ENCODE measurements at regions not wholly inside any gene's neighbourhood (a gene's known extent, or its start where the extent isn't known, plus 50 kb on each side); places are given as distances from the start of the nearest gene placed in this dataset.
"Not testable (repeated sequence)": the region's sequence is repeated elsewhere in the genome, so short reads cannot be mapped to it uniquely, and the experiment has no call there.

GRCh38 chr15:87562203-87562602, 694.3 kb downstream of the NTRK3 start:
- FAIRE-seq: no peak
- DNase-seq (ENCODE audit: low spot score in 2 of 2): no peak

GRCh38 chr15:87561641-87562040, 694.9 kb downstream of the NTRK3 start:
- FAIRE-seq (no peak), DNase-seq (ENCODE audit: low spot score in 2 of 2) (no peak)

GRCh38 chr15:87557881-87558280, 698.7 kb downstream of the NTRK3 start:
- DNase-seq (ENCODE audit: low spot score in 2 of 2) (no peak), FAIRE-seq (no peak)

GRCh38 chr15:87556886-87557285, 699.7 kb downstream of the NTRK3 start:
- no peak for DNase-seq (ENCODE audit: low spot score in 2 of 2)
- no peak for FAIRE-seq

GRCh38 chr15:87549860-87550259, 706.7 kb downstream of the NTRK3 start:
- FAIRE-seq: no peak
- no peak for DNase-seq (ENCODE audit: low spot score in 2 of 2)

- no peak for FAIRE-seq
- DNase-seq (ENCODE audit: low spot score in 2 of 2): no peak
Measured at GRCh38 chr15:87549296-87549695, 707.2 kb downstream of the NTRK3 start.

- not testable (repeated sequence) for FAIRE-seq; DNase-seq (ENCODE audit: low spot score in 2 of 2)
Measured at GRCh38 chr15:87548590-87548989, 707.9 kb downstream of the NTRK3 start.

GRCh38 chr15:87547470-87548181, 708.9 kb downstream of the NTRK3 start:
- FAIRE-seq (no peak), DNase-seq (ENCODE audit: low spot score in 2 of 2) (no peak)

GRCh38 chr15:87538327-87538834, 718.2 kb downstream of the NTRK3 start:
- DNase-seq (ENCODE audit: low spot score in 2 of 2) (no peak), FAIRE-seq (no peak)

- DNase-seq (ENCODE audit: low spot score in 2 of 2) (no peak), FAIRE-seq (no peak)
Measured at GRCh38 chr15:87537295-87537694, 719.2 kb downstream of the NTRK3 start.

GRCh38 chr15:87533637-87534036, 722.9 kb downstream of the NTRK3 start:
- not testable (repeated sequence) for DNase-seq (ENCODE audit: low spot score in 2 of 2); FAIRE-seq

GRCh38 chr15:87528873-87529272, 727.7 kb downstream of the NTRK3 start:
- no peak for DNase-seq (ENCODE audit: low spot score in 2 of 2)
- no peak for FAIRE-seq

- no peak for FAIRE-seq
- DNase-seq (ENCODE audit: low spot score in 2 of 2): no peak
Measured at GRCh38 chr15:87527875-87528274, 728.7 kb downstream of the NTRK3 start.

GRCh38 chr15:87527416-87527815, 729.1 kb downstream of the NTRK3 start:
- DNase-seq (ENCODE audit: low spot score in 2 of 2) (no peak), FAIRE-seq (no peak)

GRCh38 chr15:87523516-87523915, 733.0 kb downstream of the NTRK3 start:
- DNase-seq (ENCODE audit: low spot score in 2 of 2) (no peak), FAIRE-seq (no peak)

- DNase-seq (ENCODE audit: low spot score in 2 of 2) (no peak), FAIRE-seq (no peak)
Measured at GRCh38 chr15:87522997-87523396, 733.5 kb downstream of the NTRK3 start.

GRCh38 chr15:87518957-87519356, 737.6 kb downstream of the NTRK3 start:
- DNase-seq (ENCODE audit: low spot score in 2 of 2) (no peak), FAIRE-seq (no peak)

- no peak for DNase-seq (ENCODE audit: low spot score in 2 of 2)
Measured at GRCh38 chr15:87508086-87508485, 748.5 kb downstream of the NTRK3 start.

GRCh38 chr15:87502173-87502572, 754.4 kb downstream of the NTRK3 start:
- DNase-seq (ENCODE audit: low spot score in 2 of 2): no peak

More at GRCh38 chr15:87508086-87508485, 748.5 kb downstream of the NTRK3 start:
- no peak for FAIRE-seq

GRCh38 chr15:87500240-87500639, 756.3 kb downstream of the NTRK3 start:
- no peak for DNase-seq (ENCODE audit: low spot score in 2 of 2)
- FAIRE-seq: no peak

More at GRCh38 chr15:87502173-87502572, 754.4 kb downstream of the NTRK3 start:
- no peak for FAIRE-seq

GRCh38 chr15:87498560-87498959, 758.0 kb downstream of the NTRK3 start:
- FAIRE-seq (no peak), DNase-seq (ENCODE audit: low spot score in 2 of 2) (no peak)

- no peak for DNase-seq (ENCODE audit: low spot score in 2 of 2)
- no peak for FAIRE-seq
Measured at GRCh38 chr15:87496795-87497194, 759.7 kb downstream of the NTRK3 start.
